SK-N-MC (cell line): ENCODE measurements at regions not wholly inside any gene's neighbourhood (a gene's known extent, or its start where the extent isn't known, plus 50 kb on each side); places are given as distances from the start of the nearest gene placed in this dataset.

ENCODE experiments used
- DNase-seq: peaks from one replicate; pipeline ENCODE4 v3.0.0-alpha.2; 2011; ENCODE audit warnings: low read depth, low spot score
- H3K27ac ChIP-seq: fragments of 200-600 bp; sonication (generic); 2 replicates; pipeline ENCODE4 v1.5.1; 2016; ENCODE audit warnings: mixed run types
- H3K36me3 ChIP-seq: fragments of 200-600 bp; sonication (generic); 2 replicates; pipeline ENCODE4 v1.6.1; 2017; ENCODE audit warnings: antibody characterized with exemption, low read length, mixed read lengths; ENCODE audit not compliant: insufficient read depth
- H3K4me3 ChIP-seq: fragments of 200-600 bp; sonication (generic); 2 replicates; pipeline ENCODE4 v1.5.1; 2016
- H3K9ac ChIP-seq: fragments of 200-600 bp; sonication (generic); 2 replicates; pipeline ENCODE4 v1.8.0; 2017; ENCODE audit warnings: mixed run types, mixed read lengths; ENCODE audit not compliant: insufficient read length
- H3K9me3 ChIP-seq: fragments of 200-600 bp; sonication (generic); 2 replicates; pipeline ENCODE4 v1.6.1; 2017; ENCODE audit warnings: low read depth, mild to moderate bottlenecking, antibody characterized with exemption, low read length, moderate library complexity, mixed read lengths
- EZH2 ChIP-seq: fragments of 200-600 bp; sonication (generic); IDR thresholded peaks from one replicate; pipeline ENCODE4 v1.6.1; 2017; ENCODE audit warnings: antibody characterized with exemption
- FOXP2 ChIP-seq: optimal IDR thresholded peaks from 2 replicates; pipeline ENCODE3; 2011; ENCODE audit warnings: mild to moderate bottlenecking, moderate library complexity; ENCODE audit not compliant: insufficient read depth; ENCODE audit errors: extremely low read length, control extremely low read depth
- POLR2AphosphoS5 ChIP-seq: IDR thresholded peaks from 2 replicates; pipeline ENCODE4 v1.6.1; 2012; ENCODE audit warnings: mild to moderate bottlenecking, low read depth, low read length, borderline replicate concordance

- TF ChIP-seq EZH2 = no peak
- TF ChIP-seq POLR2AphosphoS5 = no peak
- TF ChIP-seq FOXP2 = no peak
- H3K4me3 ChIP-seq = no peak overlapping the region
- H3K9ac ChIP-seq = no peak overlapping the region
- H3K36me3 ChIP-seq = no peaks in the 10 kb centered on the region
- no peaks in the 10 kb centered on the region for H3K9me3 ChIP-seq
- no peak overlapping the region for H3K27ac ChIP-seq
- no peak for DNase-seq
Observed at GRCh38 chr10:10663622-10664021, 354.1 kb upstream of the CELF2 start.

GRCh38 chr10:10665750-10666149 lies 351.9 kb upstream of the CELF2 start:
- Histone ChIP-seq H3K9me3 (no peaks in the 10 kb centered on the region), H3K27ac (no peak overlapping the region), H3K9ac (no peak overlapping the region), H3K4me3 (no peak overlapping the region), H3K36me3 (no peaks in the 10 kb centered on the region)
- TF ChIP-seq POLR2AphosphoS5 = no peak
- TF ChIP-seq FOXP2 = no peak
- no peak for TF ChIP-seq EZH2
- no peak for DNase-seq

DNA sequence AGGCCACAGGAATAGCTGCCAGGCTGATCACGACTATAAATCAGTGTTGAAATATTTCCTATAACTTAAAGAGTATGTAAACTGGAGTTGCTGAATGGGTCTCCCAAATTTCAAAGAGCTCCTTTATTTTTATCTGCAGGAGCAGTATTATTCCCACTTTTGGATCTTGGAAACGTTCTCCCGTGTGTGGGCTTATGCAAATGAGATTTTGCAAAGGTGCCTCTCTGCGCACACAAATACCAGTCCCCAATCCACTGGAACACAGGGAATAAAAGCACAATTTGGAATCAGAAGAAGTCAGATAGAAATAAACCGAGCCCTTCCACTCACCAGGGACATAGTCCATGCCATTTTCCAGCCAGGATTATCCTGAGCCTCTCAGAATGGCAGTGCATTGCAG lies 350.2 kb upstream of the CELF2 start:
- H3K27ac ChIP-seq = no peak overlapping the region
- H3K9ac ChIP-seq = no peak overlapping the region
- H3K9me3 ChIP-seq = no peaks in the 10 kb centered on the region
- TF ChIP-seq FOXP2 = no peak
- TF ChIP-seq POLR2AphosphoS5 = no peak
- no peak for TF ChIP-seq EZH2
- no peak for DNase-seq
- H3K4me3 ChIP-seq = no peak overlapping the region
- H3K36me3 ChIP-seq = no peaks in the 10 kb centered on the region

DNA sequence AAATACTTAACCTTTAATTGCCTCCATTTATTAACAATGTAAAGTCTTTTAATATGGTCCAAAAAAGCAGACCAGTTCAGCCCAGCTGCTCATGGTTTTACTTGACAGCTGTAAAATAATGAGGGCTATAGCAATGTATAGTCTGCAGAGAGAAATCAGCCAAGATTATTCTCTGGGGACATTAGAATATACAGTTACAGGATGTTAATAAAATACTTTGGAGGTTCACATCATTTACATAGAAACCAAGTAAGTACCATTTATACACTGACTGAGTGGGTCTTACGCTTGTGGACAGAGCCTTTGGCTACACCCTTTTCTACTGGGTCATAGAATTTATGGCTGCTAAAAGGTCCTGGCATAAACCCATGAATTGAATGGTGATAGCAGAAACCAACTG lies 340.7 kb upstream of the CELF2 start:
- H3K9me3 ChIP-seq = no peaks in the 10 kb centered on the region

DNA sequence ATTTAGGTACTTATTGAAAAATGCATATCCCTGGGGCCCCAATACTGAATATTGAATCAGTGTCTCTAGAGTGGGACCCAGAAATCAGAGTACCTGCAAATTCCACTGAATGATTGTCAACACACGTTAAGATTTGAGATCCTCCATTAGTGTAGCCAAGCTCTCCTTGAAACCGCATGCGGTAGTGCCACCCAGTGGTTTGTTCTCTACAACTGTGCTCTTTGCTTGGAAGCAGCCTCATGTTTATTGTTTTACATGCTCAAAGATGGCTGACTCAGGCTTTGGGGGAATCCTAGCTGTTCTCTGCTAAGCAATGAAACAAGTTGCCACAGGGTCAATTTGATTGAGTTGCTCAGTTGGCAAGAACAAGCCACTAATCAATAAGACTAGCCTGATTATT lies 340.2 kb upstream of the CELF2 start:
- DNase-seq = no peak
- TF ChIP-seq EZH2 (no peak), POLR2AphosphoS5 (no peak), FOXP2 (no peak)
- no peak overlapping the region for H3K4me3 ChIP-seq
- H3K9ac ChIP-seq = no peak overlapping the region
- H3K27ac ChIP-seq = no peak overlapping the region
- no peaks in the 10 kb centered on the region for H3K9me3 ChIP-seq
- no peaks in the 10 kb centered on the region for H3K36me3 ChIP-seq

More for the DNA sequence above, 340.7 kb upstream of the CELF2 start:
- no peak for TF ChIP-seq POLR2AphosphoS5
- TF ChIP-seq FOXP2 = no peak
- no peak for TF ChIP-seq EZH2
- no peak overlapping the region for H3K9ac ChIP-seq
- DNase-seq = no peak
- no peak overlapping the region for H3K27ac ChIP-seq
- H3K36me3 ChIP-seq = no peaks in the 10 kb centered on the region
- no peak overlapping the region for H3K4me3 ChIP-seq

DNA sequence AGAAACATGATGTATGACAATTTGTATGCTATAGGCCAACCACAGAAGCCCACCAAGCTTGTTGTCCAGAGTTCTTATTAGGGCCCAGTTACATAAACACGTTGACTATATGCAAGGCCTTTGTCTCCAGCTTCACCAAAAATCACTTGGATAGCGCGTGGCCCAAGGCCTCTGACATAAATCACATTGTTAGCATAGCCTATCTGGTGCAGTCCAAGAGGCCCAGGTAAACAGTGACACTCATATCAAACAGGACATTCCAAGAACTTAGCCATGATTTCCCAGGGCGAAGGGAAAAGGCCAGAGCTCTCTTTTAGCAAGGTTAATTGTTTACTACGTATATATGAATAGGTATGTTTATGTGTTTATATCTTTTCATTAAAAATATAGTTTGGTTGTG lies 337.2 kb upstream of the CELF2 start:
- H3K27ac ChIP-seq = no peak overlapping the region
- no peak for DNase-seq
- H3K4me3 ChIP-seq = no peak overlapping the region
- no peak for TF ChIP-seq POLR2AphosphoS5
- TF ChIP-seq EZH2 = no peak
- TF ChIP-seq FOXP2 = no peak
- no peak overlapping the region for H3K9ac ChIP-seq
- no peaks in the 10 kb centered on the region for H3K36me3 ChIP-seq
- H3K9me3 ChIP-seq = no peaks in the 10 kb centered on the region

DNA sequence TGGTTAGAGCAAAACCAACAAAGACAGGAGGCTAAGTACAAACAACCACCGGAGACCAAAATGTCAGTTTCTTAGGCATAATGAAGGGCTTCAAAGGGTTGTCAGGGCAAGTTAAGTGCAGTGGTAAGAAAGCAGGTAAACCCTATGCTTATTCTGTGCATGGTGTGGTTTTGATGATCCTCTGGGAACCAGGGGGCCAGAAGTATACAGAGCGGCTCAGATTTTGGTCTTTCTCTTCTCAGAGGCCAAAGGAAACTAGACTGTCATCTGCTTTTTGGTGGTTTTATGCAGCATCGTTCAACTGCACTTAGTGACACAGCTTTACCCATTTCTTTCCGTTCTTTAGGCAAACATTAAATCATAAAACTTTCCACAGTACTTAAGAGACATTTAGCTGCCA lies 332.7 kb upstream of the CELF2 start:
- no peak overlapping the region for H3K9ac ChIP-seq
- no peaks in the 10 kb centered on the region for H3K9me3 ChIP-seq
- TF ChIP-seq FOXP2 (no peak), POLR2AphosphoS5 (no peak), EZH2 (no peak)
- no peak overlapping the region for H3K4me3 ChIP-seq
- DNase-seq = no peak
- no peaks in the 10 kb centered on the region for H3K36me3 ChIP-seq
- H3K27ac ChIP-seq = no peak overlapping the region

DNA sequence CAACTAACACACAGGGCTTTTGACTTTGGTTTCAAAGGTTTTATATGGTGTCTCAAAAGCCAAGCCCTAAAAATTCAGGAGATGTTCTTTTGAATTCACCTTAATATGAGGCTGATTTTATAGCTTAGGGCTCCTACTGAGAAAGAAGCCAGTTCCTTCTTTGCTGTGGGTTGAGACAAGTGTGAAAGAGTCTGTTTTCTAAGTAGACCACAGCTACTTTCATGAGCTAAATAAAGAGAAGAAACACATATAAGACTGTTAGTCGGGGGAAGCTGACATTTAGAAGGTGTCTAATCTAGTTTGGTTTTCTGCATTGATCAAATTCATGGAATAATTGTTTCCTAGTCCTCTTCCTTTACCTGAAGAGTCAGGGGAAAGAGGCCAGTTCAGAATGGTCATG lies 332.1 kb upstream of the CELF2 start:
- Histone ChIP-seq H3K36me3 (no peaks in the 10 kb centered on the region), H3K4me3 (no peak overlapping the region), H3K9ac (no peak overlapping the region), H3K27ac (no peak overlapping the region), H3K9me3 (no peaks in the 10 kb centered on the region)
- DNase-seq = no peak
- TF ChIP-seq EZH2 = no peak
- TF ChIP-seq FOXP2 = no peak
- no peak for TF ChIP-seq POLR2AphosphoS5

- TF ChIP-seq EZH2 (no peak), POLR2AphosphoS5 (no peak), FOXP2 (no peak)
- no peak overlapping the region for H3K9ac ChIP-seq
- H3K27ac ChIP-seq = no peak overlapping the region
- H3K9me3 ChIP-seq = no peaks in the 10 kb centered on the region
- no peaks in the 10 kb centered on the region for H3K36me3 ChIP-seq
- DNase-seq = no peak
- no peak overlapping the region for H3K4me3 ChIP-seq
Observed at GRCh38 chr10:10687751-10688150, 329.9 kb upstream of the CELF2 start.
